DOHH2 (cell line): ENCODE measurements at regions not wholly inside any gene's neighbourhood (a gene's known extent, or its start where the extent isn't known, plus 50 kb on each side); places are given as distances from the start of the nearest gene placed in this dataset.

Experiments
- H3F3A ChIP-seq: fragments of 200-600 bp; sonication (generic), shearing (Covaris generic); 2 replicates; pipeline ENCODE4 v1.6.0; 2016; ENCODE audit warnings: antibody characterized with exemption, mild to moderate bottlenecking; ENCODE audit not compliant: control insufficient read depth, insufficient read depth
- H3K27ac ChIP-seq: fragments of 200-600 bp; sonication (generic); 2 replicates; pipeline ENCODE4 v1.5.1; 2014; ENCODE audit warnings: low read depth, mild to moderate bottlenecking, low read length, moderate library complexity
- H3K27me3 ChIP-seq: fragments of 200-600 bp; sonication (generic); 2 replicates; pipeline ENCODE4 v1.6.1; 2014; ENCODE audit warnings: mild to moderate bottlenecking, low read length, mixed read lengths; ENCODE audit not compliant: control insufficient read depth
- H3K36me3 ChIP-seq: fragments of 200-600 bp; sonication (generic); 2 replicates; pipeline ENCODE4 v1.6.1; 2014; ENCODE audit warnings: mild to moderate bottlenecking, low read length, moderate library complexity, mixed read lengths; ENCODE audit not compliant: control insufficient read depth
- H3K4me1 ChIP-seq: fragments of 200-600 bp; sonication (generic); 2 replicates; pipeline ENCODE4 v1.6.1; 2014; ENCODE audit warnings: mild to moderate bottlenecking, low read length, mixed read lengths; ENCODE audit not compliant: control insufficient read depth
- H3K4me2 ChIP-seq: fragments of 200-600 bp; sonication (generic); 2 replicates; pipeline ENCODE4 v1.6.0; 2014; ENCODE audit warnings: mild to moderate bottlenecking, low read length, moderate library complexity
- H3K4me3 ChIP-seq: fragments of 200-600 bp; sonication (generic); 2 replicates; pipeline ENCODE4 v1.5.1; 2014; ENCODE audit warnings: mild to moderate bottlenecking, low read length, mixed read lengths
- H3K79me2 ChIP-seq: fragments of 200-600 bp; sonication (generic); 2 replicates; pipeline ENCODE4 v1.6.1; 2014; ENCODE audit warnings: mild to moderate bottlenecking, low read length, mixed read lengths; ENCODE audit not compliant: control insufficient read depth
- H3K9me2 ChIP-seq: fragments of 200-600 bp; sonication (generic); replicated peaks from 2 replicates; pipeline ENCODE4 v1.6.1; 2014; ENCODE audit warnings: mild to moderate bottlenecking, low read length, mixed read lengths; ENCODE audit not compliant: control insufficient read depth
- H3K9me3 ChIP-seq: fragments of 200-600 bp; sonication (generic); 2 replicates; pipeline ENCODE4 v1.6.1; 2014; ENCODE audit warnings: antibody characterized with exemption, low read length, mixed read lengths; ENCODE audit not compliant: control insufficient read depth, insufficient read depth
- H4K20me1 ChIP-seq: fragments of 200-600 bp; sonication (generic); 2 replicates; pipeline ENCODE4 v1.6.0; 2014; ENCODE audit warnings: low read depth, mild to moderate bottlenecking, antibody characterized with exemption, low read length, moderate library complexity; ENCODE audit not compliant: control insufficient read depth, insufficient read depth
- EZH2phosphoT487 ChIP-seq: fragments of 200-600 bp; sonication (generic); IDR thresholded peaks from 2 replicates; pipeline ENCODE4 v1.6.1; 2017; ENCODE audit warnings: borderline replicate concordance, mild to moderate bottlenecking, antibody characterized with exemption, low read length, moderate library complexity, mixed read lengths
- TF ChIP-seq, protein P1 (sequence below): fragments of 200-600 bp; sonication (generic); IDR thresholded peaks from one replicate; pipeline ENCODE4 v1.5.1; 2014; ENCODE audit warnings: antibody characterized with exemption, mild to moderate bottlenecking, low read depth, low read length; ENCODE audit not compliant: poor library complexity, severe bottlenecking

DNA sequence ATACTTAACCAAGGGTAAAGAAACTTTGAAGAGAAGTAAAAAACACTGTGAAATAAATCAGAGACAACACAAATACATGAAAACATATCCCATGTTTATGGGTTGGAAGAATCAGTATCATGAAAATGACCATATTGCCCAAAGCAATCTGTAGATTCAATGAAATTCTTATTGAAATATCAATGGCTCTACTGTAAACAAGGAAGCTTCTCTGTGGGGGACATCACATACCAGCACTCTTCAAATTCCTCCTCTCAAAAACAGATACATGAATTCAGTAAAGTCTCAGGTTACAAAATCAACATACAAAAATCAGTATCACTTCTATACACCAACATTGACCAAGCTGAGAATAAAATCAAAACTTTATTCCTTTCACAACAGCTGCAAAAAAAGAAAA is 63.5 kb upstream of the CNTNAP5 start:
- Histone ChIP-seq H3K27me3 (no peaks in the 10 kb centered on the region), H3K27ac (no peak overlapping the region), H3K4me3 (no peak overlapping the region), H4K20me1 (no peaks in the 10 kb centered on the region), H3K4me1 (no peaks in the 10 kb centered on the region), H3K79me2 (no peaks in the 10 kb centered on the region), H3K4me2 (no peak overlapping the region), H3K36me3 (no peaks in the 10 kb centered on the region), H3F3A (no peaks in the 10 kb centered on the region), H3K9me3 (peaks cover under 1% of the 10 kb centered on the region; the same call in 1 of the 2 replicates), H3K9me2 (no peaks in the 10 kb centered on the region)
- TF ChIP-seq, protein P1, sequence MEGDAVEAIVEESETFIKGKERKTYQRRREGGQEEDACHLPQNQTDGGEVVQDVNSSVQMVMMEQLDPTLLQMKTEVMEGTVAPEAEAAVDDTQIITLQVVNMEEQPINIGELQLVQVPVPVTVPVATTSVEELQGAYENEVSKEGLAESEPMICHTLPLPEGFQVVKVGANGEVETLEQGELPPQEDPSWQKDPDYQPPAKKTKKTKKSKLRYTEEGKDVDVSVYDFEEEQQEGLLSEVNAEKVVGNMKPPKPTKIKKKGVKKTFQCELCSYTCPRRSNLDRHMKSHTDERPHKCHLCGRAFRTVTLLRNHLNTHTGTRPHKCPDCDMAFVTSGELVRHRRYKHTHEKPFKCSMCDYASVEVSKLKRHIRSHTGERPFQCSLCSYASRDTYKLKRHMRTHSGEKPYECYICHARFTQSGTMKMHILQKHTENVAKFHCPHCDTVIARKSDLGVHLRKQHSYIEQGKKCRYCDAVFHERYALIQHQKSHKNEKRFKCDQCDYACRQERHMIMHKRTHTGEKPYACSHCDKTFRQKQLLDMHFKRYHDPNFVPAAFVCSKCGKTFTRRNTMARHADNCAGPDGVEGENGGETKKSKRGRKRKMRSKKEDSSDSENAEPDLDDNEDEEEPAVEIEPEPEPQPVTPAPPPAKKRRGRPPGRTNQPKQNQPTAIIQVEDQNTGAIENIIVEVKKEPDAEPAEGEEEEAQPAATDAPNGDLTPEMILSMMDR: no peak
- no peak for TF ChIP-seq EZH2phosphoT487

DNA sequence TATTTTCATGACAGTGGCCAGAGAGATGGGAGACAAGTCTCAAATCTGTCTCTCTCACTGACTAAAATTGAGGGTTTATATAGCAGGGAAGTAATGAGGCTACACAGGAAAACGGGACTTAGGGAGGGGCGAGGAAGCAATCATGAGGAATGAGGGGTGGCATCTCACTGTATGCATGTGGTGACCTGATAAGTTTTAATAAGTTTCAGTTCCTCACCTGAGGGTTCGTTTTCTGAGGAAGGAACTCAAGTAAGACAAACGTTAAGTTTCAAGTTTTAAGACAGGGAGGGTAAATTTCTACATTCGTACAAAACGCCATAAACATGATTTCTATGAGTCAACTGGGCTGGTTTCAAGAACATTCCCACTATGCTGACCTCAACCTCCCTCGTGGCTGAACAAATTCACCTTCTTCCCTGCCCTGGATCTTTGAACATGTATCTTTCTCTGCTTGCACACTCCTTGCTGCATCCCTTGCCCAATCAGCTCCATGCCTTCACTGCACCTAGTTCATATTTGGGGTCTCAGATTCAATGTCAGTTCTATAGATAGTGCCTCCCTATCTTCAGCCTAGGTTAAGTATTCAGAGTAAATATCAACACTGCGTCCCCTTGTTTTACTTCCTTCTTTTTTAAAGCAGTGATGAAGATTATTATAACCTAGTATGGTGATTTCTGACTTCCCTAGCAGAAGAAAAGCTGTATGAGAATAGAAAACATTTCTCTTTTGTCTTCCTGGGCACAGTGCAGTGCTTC is 53.3 kb upstream of the CNTNAP5 start:
- Histone ChIP-seq H3K27ac (no peak overlapping the region), H3K9me2 (no peaks in the 10 kb centered on the region), H3K4me3 (no peak overlapping the region), H3K27me3 (no peaks in the 10 kb centered on the region), H3K79me2 (no peaks in the 10 kb centered on the region), H3K9me3 (no peaks in the 10 kb centered on the region), H3K36me3 (no peaks in the 10 kb centered on the region), H4K20me1 (no peaks in the 10 kb centered on the region), H3K4me1 (peaks cover 7% of the 10 kb centered on the region), H3F3A (no peaks in the 10 kb centered on the region), H3K4me2 (0 out of 2 replicates have a peak overlapping the region, but pooled peaks have one; percentile 9)
- TF ChIP-seq, protein P1: no peak
- TF ChIP-seq EZH2phosphoT487: no peak
